Kidney epithelial cell (primary cell): ENCODE measurements at regions not wholly inside any gene's neighbourhood (a gene's known extent, or its start where the extent isn't known, plus 50 kb on each side); places are given as distances from the start of the nearest gene placed in this dataset.
A peak's percentile ranks its signal among the peaks of the same experiment; 100 is the strongest.

Experiments used
- DNase-seq: peaks from one replicate; pipeline ENCODE4 v3.0.0-alpha.2; 2010; ENCODE audit warnings: low read depth
- H3K27me3 ChIP-seq: 2 replicates; pipeline ENCODE4 v1.6.0; 2011; ENCODE audit warnings: low read length; ENCODE audit not compliant: control insufficient read depth, insufficient read depth
- H3K36me3 ChIP-seq: 2 replicates; pipeline ENCODE4 v1.5.1; 2011; ENCODE audit warnings: low read length; ENCODE audit not compliant: control insufficient read depth, insufficient read depth
- H3K4me3 ChIP-seq: 2 replicates; pipeline ENCODE4 v1.5.1; 2011; ENCODE audit warnings: low read depth, mild to moderate bottlenecking, control low read depth, low read length
- TF ChIP-seq, protein P1 (sequence below): IDR thresholded peaks from 2 replicates; pipeline ENCODE4 v1.5.1; 2011; ENCODE audit warnings: mild to moderate bottlenecking, moderate library complexity, low read length, control low read depth, inconsistent platforms; ENCODE audit not compliant: insufficient read depth, poor library complexity, severe bottlenecking

DNA sequence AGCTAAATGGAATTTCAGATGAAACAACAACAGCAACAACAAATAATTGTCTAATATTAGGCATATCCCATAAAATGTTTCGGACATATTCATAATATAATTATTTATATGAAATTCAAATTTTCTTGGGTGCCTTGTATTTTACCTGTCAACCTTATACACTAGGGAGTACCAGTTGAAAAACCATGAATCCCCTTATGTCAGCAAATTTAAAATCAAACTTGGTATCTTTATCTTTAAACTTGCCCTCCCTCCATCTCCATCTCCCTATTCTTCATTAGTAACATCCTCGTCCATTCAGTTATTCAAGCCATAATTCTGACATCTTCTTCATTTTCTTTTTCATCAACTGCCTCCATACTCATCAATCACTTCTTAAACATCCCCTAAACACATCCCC, 974.5 kb upstream of the HS3ST1 start:
- Histone ChIP-seq H3K4me3 (no peak overlapping the region), H3K27me3 (no peaks in the 10 kb centered on the region), H3K36me3 (no peaks in the 10 kb centered on the region)
- DNase-seq: no peak
- TF ChIP-seq, protein P1, sequence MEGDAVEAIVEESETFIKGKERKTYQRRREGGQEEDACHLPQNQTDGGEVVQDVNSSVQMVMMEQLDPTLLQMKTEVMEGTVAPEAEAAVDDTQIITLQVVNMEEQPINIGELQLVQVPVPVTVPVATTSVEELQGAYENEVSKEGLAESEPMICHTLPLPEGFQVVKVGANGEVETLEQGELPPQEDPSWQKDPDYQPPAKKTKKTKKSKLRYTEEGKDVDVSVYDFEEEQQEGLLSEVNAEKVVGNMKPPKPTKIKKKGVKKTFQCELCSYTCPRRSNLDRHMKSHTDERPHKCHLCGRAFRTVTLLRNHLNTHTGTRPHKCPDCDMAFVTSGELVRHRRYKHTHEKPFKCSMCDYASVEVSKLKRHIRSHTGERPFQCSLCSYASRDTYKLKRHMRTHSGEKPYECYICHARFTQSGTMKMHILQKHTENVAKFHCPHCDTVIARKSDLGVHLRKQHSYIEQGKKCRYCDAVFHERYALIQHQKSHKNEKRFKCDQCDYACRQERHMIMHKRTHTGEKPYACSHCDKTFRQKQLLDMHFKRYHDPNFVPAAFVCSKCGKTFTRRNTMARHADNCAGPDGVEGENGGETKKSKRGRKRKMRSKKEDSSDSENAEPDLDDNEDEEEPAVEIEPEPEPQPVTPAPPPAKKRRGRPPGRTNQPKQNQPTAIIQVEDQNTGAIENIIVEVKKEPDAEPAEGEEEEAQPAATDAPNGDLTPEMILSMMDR: no peak

DNA sequence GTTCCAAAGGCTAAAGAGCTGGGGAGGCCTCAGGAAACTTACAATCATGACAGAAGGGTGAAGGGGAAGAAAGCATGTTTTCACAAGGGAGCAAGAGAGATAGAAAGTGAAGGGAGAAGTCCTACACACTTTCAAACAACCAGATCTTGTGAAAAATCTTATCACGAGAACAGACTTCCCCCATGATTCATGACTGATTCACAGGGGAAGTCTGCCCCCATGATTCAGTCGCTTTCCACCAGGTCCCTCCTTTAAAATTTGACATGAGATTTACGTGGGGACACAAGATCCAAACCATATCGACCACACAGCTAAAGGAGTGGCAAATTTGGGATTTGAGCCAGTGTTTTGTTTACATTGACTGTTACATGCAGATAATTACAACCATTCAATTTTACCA, 971.1 kb upstream of the HS3ST1 start:
- TF ChIP-seq, protein P1: no peak

DNA sequence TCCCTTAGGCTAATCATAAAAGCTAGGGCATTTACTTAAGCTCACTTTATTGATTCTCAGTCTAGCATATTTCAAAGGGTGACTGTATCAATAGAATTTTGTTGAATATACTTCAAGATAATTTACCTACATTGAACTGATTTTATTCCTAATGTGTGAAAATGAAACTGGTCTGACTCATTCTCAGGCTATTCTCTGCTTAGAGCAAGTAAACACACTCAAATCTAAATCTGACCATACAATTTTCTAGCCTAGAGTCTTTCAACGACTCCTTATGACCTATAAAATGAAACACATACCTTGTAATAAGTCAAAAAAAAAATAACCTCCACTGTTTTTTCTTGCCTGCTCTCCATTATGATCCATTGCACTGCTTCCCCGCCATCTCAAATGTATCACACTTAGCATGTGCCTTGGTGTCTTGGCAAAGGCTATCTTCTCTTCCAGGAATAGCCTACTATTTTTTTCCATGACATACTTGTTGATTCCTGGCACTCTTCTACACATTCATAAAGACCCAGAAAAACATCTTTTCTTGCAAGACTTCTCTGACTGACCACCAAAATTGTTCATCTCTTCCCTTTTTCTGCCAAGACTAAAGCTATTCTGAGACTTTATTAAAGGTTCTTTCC, 965.1 kb upstream of the HS3ST1 start:
- Histone ChIP-seq H3K4me3 (no peak overlapping the region), H3K27me3 (no peaks in the 10 kb centered on the region), H3K36me3 (no peaks in the 10 kb centered on the region)
- TF ChIP-seq, protein P1: no peak
- no peak for DNase-seq

More for the DNA sequence above, 971.1 kb upstream of the HS3ST1 start:
- Histone ChIP-seq H3K27me3 (no peaks in the 10 kb centered on the region), H3K4me3 (no peak overlapping the region), H3K36me3 (no peaks in the 10 kb centered on the region)
- DNase-seq: peak; percentile 23

DNA sequence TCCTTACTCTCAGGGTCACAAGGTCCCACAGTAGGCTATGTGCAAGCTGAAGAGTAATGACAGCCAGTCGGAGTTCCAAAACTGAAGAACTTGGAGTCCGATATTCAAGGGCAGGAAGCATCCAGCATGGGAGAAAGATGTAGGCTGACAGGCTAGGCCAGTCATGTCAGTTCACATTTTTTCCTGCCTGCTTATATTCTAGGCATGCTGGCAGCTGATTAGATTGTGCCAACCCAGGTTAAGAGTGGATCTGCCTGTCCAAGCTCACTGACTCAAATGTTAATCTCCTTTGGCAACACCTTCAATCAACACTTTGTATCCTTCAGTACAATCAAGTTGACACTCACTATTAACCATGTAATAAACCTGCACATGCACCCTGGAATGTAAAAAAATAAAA, 960.9 kb upstream of the HS3ST1 start:
- TF ChIP-seq, protein P1: no peak
- DNase-seq: no peak
- no peak overlapping the region for H3K4me3 ChIP-seq
- no peaks in the 10 kb centered on the region for H3K27me3 ChIP-seq
- H3K36me3 ChIP-seq: no peaks in the 10 kb centered on the region

DNA sequence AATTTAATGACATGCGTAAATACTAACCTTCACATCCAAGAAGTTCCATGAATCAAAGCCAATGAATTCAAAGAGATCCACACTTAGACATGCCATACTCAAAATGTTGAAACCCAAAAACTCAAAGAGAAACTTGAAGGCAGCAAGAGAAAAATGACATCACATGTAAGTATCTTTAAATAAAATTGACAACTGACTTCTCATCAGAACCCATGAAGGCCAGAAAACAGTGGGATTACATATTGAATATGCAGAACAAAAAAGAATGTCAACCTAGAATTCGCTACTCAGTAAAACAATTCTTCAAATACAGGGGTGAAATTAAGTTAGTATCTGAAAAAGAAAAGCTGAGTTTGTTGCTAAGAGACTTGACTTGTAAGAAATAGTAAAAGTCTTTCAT, 953.9 kb upstream of the HS3ST1 start:
- DNase-seq: no peak
- no peak overlapping the region for H3K4me3 ChIP-seq
- no peaks in the 10 kb centered on the region for H3K27me3 ChIP-seq
- TF ChIP-seq, protein P1: no peak
- no peaks in the 10 kb centered on the region for H3K36me3 ChIP-seq

DNA sequence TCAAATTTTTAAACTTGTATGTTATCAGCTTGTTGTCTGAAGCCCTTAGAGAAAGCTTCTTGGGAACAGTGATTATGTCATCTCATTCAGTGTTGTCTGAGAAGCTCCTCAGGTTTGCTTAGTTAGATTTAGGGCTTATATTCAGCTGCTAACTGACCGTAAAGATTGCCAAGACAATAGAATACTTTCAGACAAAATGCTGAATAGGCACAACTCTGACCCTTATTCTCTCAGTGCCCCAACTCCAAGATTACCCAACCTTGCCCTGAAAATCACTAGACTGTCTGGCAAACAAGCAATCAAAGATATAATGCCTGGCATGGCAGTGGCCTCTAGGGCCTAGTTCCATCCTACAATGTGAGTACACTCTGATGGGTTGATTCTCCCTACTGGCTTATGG, 950.5 kb upstream of the HS3ST1 start:
- no peak overlapping the region for H3K4me3 ChIP-seq
- no peaks in the 10 kb centered on the region for H3K27me3 ChIP-seq
- DNase-seq: no peak
- TF ChIP-seq, protein P1: no peak
- no peaks in the 10 kb centered on the region for H3K36me3 ChIP-seq
